Neural cell (in vitro differentiated cells): ENCODE measurements at regions not wholly inside any gene's neighbourhood (a gene's known extent, or its start where the extent isn't known, plus 50 kb on each side); places are given as distances from the start of the nearest gene placed in this dataset.

Experiments used
- H2AFZ ChIP-seq: fragments of 200-600, 300-800 bp; sonication (generic), shearing (Covaris generic); 2 replicates; pipeline ENCODE4 v1.6.0; 2014; ENCODE audit warnings: low read depth, mild to moderate bottlenecking, antibody characterized with exemption, low read length, moderate library complexity
- H3F3A ChIP-seq: fragments of 200-600 bp; shearing (Covaris generic); 2 replicates; pipeline ENCODE4 v1.6.1; 2016; ENCODE audit warnings: mild to moderate bottlenecking, moderate library complexity, mixed read lengths, antibody characterized with exemption, low read length; ENCODE audit not compliant: insufficient read depth, poor library complexity, severe bottlenecking
- H3K27ac ChIP-seq: fragments of 200-600, 300-800 bp; sonication (generic), shearing (Covaris generic); 2 replicates; pipeline ENCODE4 v1.5.1; 2014; ENCODE audit warnings: mild to moderate bottlenecking, low read length, moderate library complexity
- H3K27me3 ChIP-seq: fragments of 300-800, 200-600 bp; sonication (generic), shearing (Covaris generic); 2 replicates; pipeline ENCODE4 v1.6.0; 2014; ENCODE audit warnings: mild to moderate bottlenecking, low read depth, low read length, moderate library complexity; ENCODE audit not compliant: insufficient read depth
- H3K36me3 ChIP-seq: fragments of 300-800, 200-600 bp; sonication (generic), shearing (Covaris generic); 2 replicates; pipeline ENCODE4 v1.5.1; 2014; ENCODE audit warnings: mild to moderate bottlenecking, antibody characterized with exemption, low read length, moderate library complexity; ENCODE audit not compliant: insufficient read depth
- H3K4me2 ChIP-seq: fragments of 300-800, 200-600 bp; sonication (generic), shearing (Covaris generic); 2 replicates; pipeline ENCODE4 v1.6.0; 2014; ENCODE audit warnings: mild to moderate bottlenecking, low read length
- H3K4me3 ChIP-seq: fragments of 300-800, 200-600 bp; sonication (generic), shearing (Covaris generic); 2 replicates; pipeline ENCODE4 v1.5.1; 2014; ENCODE audit warnings: mild to moderate bottlenecking, low read length, moderate library complexity
- H3K79me2 ChIP-seq: fragments of 200-600 bp; shearing (Covaris generic); replicated peaks from 2 replicates; pipeline ENCODE4 v1.6.0; 2014; ENCODE audit warnings: mild to moderate bottlenecking, low read length, moderate library complexity; ENCODE audit not compliant: insufficient read depth
- H3K9ac ChIP-seq: fragments of 300-800, 200-600 bp; sonication (generic), shearing (Covaris generic); 2 replicates; pipeline ENCODE4 v1.6.1; 2016; ENCODE audit warnings: mild to moderate bottlenecking, low read length, mixed read lengths
- H3K9me2 ChIP-seq: fragments of 200-600 bp; shearing (Covaris generic); 2 replicates; pipeline ENCODE4 v1.6.1; 2016; ENCODE audit warnings: mild to moderate bottlenecking, low read length, mixed read lengths; ENCODE audit not compliant: insufficient read depth
- H3K9me3 ChIP-seq: fragments of 200-600, 300-800 bp; sonication (generic), shearing (Covaris generic); 2 replicates; pipeline ENCODE4 v1.6.1; 2016; ENCODE audit warnings: mild to moderate bottlenecking, mixed run types, low read length, moderate library complexity, mixed read lengths
- H4K20me1 ChIP-seq: fragments of 200-600 bp; shearing (Covaris generic); 2 replicates; pipeline ENCODE4 v1.6.1; 2016; ENCODE audit warnings: mild to moderate bottlenecking, mixed run types; ENCODE audit not compliant: insufficient read depth
- CTCF ChIP-seq: fragments of 450-650 bp; IDR thresholded peaks from 2 replicates; pipeline ENCODE4 v1.5.1; 2014; ENCODE audit warnings: antibody characterized with exemption, mild to moderate bottlenecking, moderate library complexity; ENCODE audit not compliant: poor library complexity, severe bottlenecking
- EP300 ChIP-seq: fragments of 450-650 bp; conservative IDR thresholded peaks from 2 replicates; pipeline ENCODE4 v1.6.1; 2014; ENCODE audit warnings: antibody characterized with exemption, mild to moderate bottlenecking, moderate library complexity; ENCODE audit not compliant: poor library complexity, severe bottlenecking
- EZH2 ChIP-seq: fragments of 200-600, 300-800 bp; shearing (Covaris generic), sonication (generic); IDR thresholded peaks from 2 replicates; pipeline ENCODE4 v1.6.1; 2014; ENCODE audit warnings: antibody characterized with exemption, low read length, borderline replicate concordance, mild to moderate bottlenecking; ENCODE audit not compliant: insufficient read depth, poor library complexity, severe bottlenecking
- MXI1 ChIP-seq: fragments of 450-650 bp; conservative IDR thresholded peaks from 2 replicates; pipeline ENCODE4 v1.6.1; 2014; ENCODE audit warnings: antibody characterized with exemption, mild to moderate bottlenecking; ENCODE audit not compliant: poor library complexity, severe bottlenecking
- POLR2AphosphoS5 ChIP-seq: IDR thresholded peaks from 2 replicates; pipeline ENCODE4 v1.6.1; 2012
- RAD21 ChIP-seq: fragments of 450-650 bp; conservative IDR thresholded peaks from 2 replicates; pipeline ENCODE4 v1.6.1; 2014; ENCODE audit warnings: antibody characterized with exemption, mild to moderate bottlenecking, moderate library complexity
- REST ChIP-seq: IDR thresholded peaks from 2 replicates; pipeline ENCODE4 v1.6.1; 2012; ENCODE audit warnings: borderline replicate concordance
- SMC3 ChIP-seq: fragments of 450-650 bp; conservative IDR thresholded peaks from 2 replicates; pipeline ENCODE4 v1.6.1; 2014; ENCODE audit warnings: antibody characterized with exemption, mild to moderate bottlenecking, moderate library complexity; ENCODE audit not compliant: poor library complexity
- TAF1 ChIP-seq: IDR thresholded peaks from 2 replicates; pipeline ENCODE4 v1.6.1; 2012; ENCODE audit warnings: low read depth

DNA sequence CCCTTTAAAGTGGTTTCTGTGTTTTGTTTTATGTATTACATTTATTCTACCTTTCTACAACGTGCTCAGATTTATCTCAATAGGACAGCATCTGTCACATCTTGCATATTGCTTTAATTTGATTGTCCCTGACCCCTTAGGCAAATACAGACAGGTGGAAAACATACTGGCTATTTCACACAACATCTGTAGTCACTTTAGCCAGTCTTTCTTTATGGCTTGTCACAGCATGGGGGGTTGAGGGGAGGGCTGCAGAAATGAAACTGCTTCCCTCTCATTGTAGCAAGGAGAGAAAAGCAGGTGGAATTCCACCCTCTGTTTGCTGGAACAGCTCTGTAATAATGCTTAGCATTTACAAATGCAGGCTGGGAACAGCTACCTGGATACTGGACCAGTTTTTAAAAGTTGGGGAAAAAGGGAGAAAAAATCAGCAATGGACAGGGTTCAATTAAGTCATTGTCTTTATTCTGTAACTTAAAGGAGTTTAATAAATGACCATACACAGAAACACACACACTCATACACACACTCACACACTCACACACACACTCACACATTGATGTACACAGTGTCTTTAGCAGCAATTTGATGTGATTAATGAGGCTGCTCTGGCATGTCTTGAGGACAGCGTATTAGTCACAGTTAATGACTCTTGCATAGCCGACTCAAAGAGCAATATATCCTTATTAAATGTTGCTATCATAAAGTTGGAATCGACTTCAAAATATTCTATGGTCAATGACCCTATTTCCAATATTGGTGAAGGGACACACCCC lies 283.7 kb upstream of the GBE1 start:
- H4K20me1 ChIP-seq = no peaks in the 10 kb centered on the region
- H3K27me3 ChIP-seq = no peaks in the 10 kb centered on the region

GRCh38 chr3:82038556-82038955 lies 277.1 kb upstream of the GBE1 start:
- H4K20me1 ChIP-seq = no peaks in the 10 kb centered on the region
- no peak overlapping the region for H3K27ac ChIP-seq
- H3K36me3 ChIP-seq = no peaks in the 10 kb centered on the region
- H3F3A ChIP-seq = no peaks in the 10 kb centered on the region
- H3K4me2 ChIP-seq = no peak overlapping the region
- no peaks in the 10 kb centered on the region for H3K79me2 ChIP-seq
- no peaks in the 10 kb centered on the region for H3K9me2 ChIP-seq
- no peak overlapping the region for H3K9ac ChIP-seq
- H3K27me3 ChIP-seq = no peaks in the 10 kb centered on the region
- no peaks in the 10 kb centered on the region for H3K9me3 ChIP-seq
- no peak overlapping the region for H2AFZ ChIP-seq
- no peak overlapping the region for H3K4me3 ChIP-seq
- TF ChIP-seq RAD21 (no peak), EP300 (no peak), EZH2 (no peak), MXI1 (no peak), TAF1 (no peak), SMC3 (no peak), CTCF (no peak), POLR2AphosphoS5 (no peak)

More for the DNA sequence above, 283.7 kb upstream of the GBE1 start:
- no peak overlapping the region for H3K4me2 ChIP-seq
- H2AFZ ChIP-seq = no peak overlapping the region
- no peaks in the 10 kb centered on the region for H3K36me3 ChIP-seq
- no peak overlapping the region for H3K9ac ChIP-seq
- no peaks in the 10 kb centered on the region for H3K79me2 ChIP-seq
- H3K27ac ChIP-seq = no peak overlapping the region
- H3K4me3 ChIP-seq = no peak overlapping the region
- no peaks in the 10 kb centered on the region for H3K9me3 ChIP-seq
- H3F3A ChIP-seq = no peaks in the 10 kb centered on the region
- TF ChIP-seq CTCF (no peak), RAD21 (no peak), TAF1 (no peak), SMC3 (no peak), EZH2 (no peak), POLR2AphosphoS5 (no peak), EP300 (no peak), REST (no peak), MXI1 (no peak)
- no peaks in the 10 kb centered on the region for H3K9me2 ChIP-seq
